Fibroblast of lung (primary cell): ENCODE measurements at regions not wholly inside any gene's neighbourhood (a gene's known extent, or its start where the extent isn't known, plus 50 kb on each side); places are given as distances from the start of the nearest gene placed in this dataset.

Experiments used
- DNase-seq, 2 donors: peaks; one replicate each; pipeline versions ENCODE4 v3.0.0 to v3.0.0-alpha.2; 2010; ENCODE audit warnings: low read depth in 2 of 2
- H2AFZ ChIP-seq: 2 replicates; pipeline ENCODE4 v1.5.1; 2012; ENCODE audit warnings: low read length, control low read depth, inconsistent platforms
- H3K27ac ChIP-seq: 2 replicates; pipeline ENCODE4 v1.5.1; 2011; ENCODE audit warnings: low read length, control low read depth; ENCODE audit not compliant: insufficient read depth
- H3K27me3 ChIP-seq: 2 replicates; pipeline ENCODE4 v1.5.1; 2011; ENCODE audit warnings: mild to moderate bottlenecking, low read length; ENCODE audit not compliant: control insufficient read depth, insufficient read depth
- H3K36me3 ChIP-seq: 2 replicates; pipeline ENCODE4 v1.5.1; 2011; ENCODE audit warnings: low read length; ENCODE audit not compliant: control insufficient read depth, insufficient read depth
- H3K4me1 ChIP-seq: 2 replicates; pipeline ENCODE4 v1.5.1; 2011; ENCODE audit warnings: low read length; ENCODE audit not compliant: control insufficient read depth, insufficient read depth; ENCODE audit errors: extremely low read depth
- H3K4me2 ChIP-seq: 2 replicates; pipeline ENCODE4 v1.5.1; 2011; ENCODE audit warnings: low read length, control low read depth; ENCODE audit not compliant: insufficient read depth; ENCODE audit errors: extremely low read depth
- H3K4me3 ChIP-seq, 4 experiments: fragments of 200-600 bp in 1 of 4; sonication (generic) in 1 of 4; replicated peaks in 1 of 4; 2 replicates each; pipeline ENCODE4 v1.5.1; 2011 to 2016; ENCODE audit warnings: low read length in 4 of 4, low read depth in 3 of 4, mild to moderate bottlenecking in 3 of 4, control low read depth in 2 of 4, inconsistent platforms in 1 of 4, mixed read lengths in 1 of 4; ENCODE audit not compliant: insufficient read depth in 1 of 4; ENCODE audit errors: control extremely low read depth in 1 of 4
- H3K79me2 ChIP-seq: 2 replicates; pipeline ENCODE4 v1.5.1; 2012; ENCODE audit warnings: mild to moderate bottlenecking, low read length, inconsistent platforms; ENCODE audit not compliant: control insufficient read depth, insufficient read depth
- H3K9ac ChIP-seq: 2 replicates; pipeline ENCODE4 v1.5.1; 2011; ENCODE audit warnings: mild to moderate bottlenecking, low read length, control low read depth; ENCODE audit not compliant: insufficient read depth
- H3K9me3 ChIP-seq: 2 replicates; pipeline ENCODE4 v1.5.1; 2012; ENCODE audit warnings: low read depth, low read length; ENCODE audit not compliant: control insufficient read depth, insufficient read depth
- H4K20me1 ChIP-seq: 2 replicates; pipeline ENCODE4 v1.5.1; 2011; ENCODE audit warnings: low read length; ENCODE audit not compliant: control insufficient read depth, insufficient read depth; ENCODE audit errors: extremely low read depth
- CTCF ChIP-seq, 2 donors: IDR thresholded peaks in 1 of 2; conservative IDR thresholded peaks in 1 of 2; 1 replicate in 1 of 2; 2 replicates in 1 of 2; pipeline ENCODE4 v1.5.1; 2011 to 2012; ENCODE audit warnings: low read length in 2 of 2, control low read depth in 1 of 2, inconsistent platforms in 1 of 2, low read depth in 1 of 2, mild to moderate bottlenecking in 1 of 2
- EZH2 ChIP-seq: IDR thresholded peaks from 2 replicates; pipeline ENCODE4 v1.5.1; 2012; ENCODE audit warnings: low read length, control low read depth, mild to moderate bottlenecking; ENCODE audit errors: missing control alignments

- TF ChIP-seq EZH2 (no peak), CTCF (conservative IDR thresholded peaks at IDR 0.05 in 1 of 2, IDR thresholded peaks at IDR 0.05 in 1 of 2; ENCODE audit: low read depth in 1 of 2, low read length in 2 of 2) (no peak)
- no peaks in the 10 kb centered on the region for H3K9me3 ChIP-seq
- H3K9ac ChIP-seq, result no peak overlapping the region
- H3K4me2 ChIP-seq, result no peak overlapping the region
- H3K36me3 ChIP-seq, result no peaks in the 10 kb centered on the region
- no peaks in the 10 kb centered on the region for H3K79me2 ChIP-seq
- H2AFZ ChIP-seq, result no peak overlapping the region
- no peaks in the 10 kb centered on the region for H3K27me3 ChIP-seq
- no peak overlapping the region for H3K4me3 ChIP-seq
- no peaks in the 10 kb centered on the region for H4K20me1 ChIP-seq
- H3K27ac ChIP-seq, result no peak overlapping the region
- no peak for DNase-seq
- H3K4me1 ChIP-seq, result no peaks in the 10 kb centered on the region
Measured at GRCh38 chr13:63455938-63456337, 2040.3 kb upstream of the PCDH20 start.

DNA sequence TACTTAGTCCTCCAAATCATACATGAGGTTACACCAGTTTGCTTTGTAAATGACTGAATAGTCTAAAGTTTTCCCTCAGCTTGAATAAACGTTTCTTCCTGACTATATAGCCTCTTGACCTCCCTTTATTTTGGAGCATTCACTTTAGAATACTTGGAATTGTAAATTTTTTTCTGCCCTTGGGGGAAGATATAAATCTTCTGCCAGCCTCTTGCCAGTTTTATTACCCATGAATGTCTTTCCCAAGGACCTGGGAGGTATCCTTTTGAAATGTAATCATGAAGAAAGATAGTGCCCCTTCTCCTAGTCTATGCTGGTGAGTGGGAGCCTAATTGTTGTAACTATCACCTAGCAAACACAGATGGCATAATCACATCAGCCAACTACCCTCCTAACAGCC is 2033.9 kb upstream of the PCDH20 start:
- no peak overlapping the region for H3K27ac ChIP-seq
- no peak overlapping the region for H3K4me2 ChIP-seq
- H3K4me3 ChIP-seq, result no peak overlapping the region
- H3K79me2 ChIP-seq, result no peaks in the 10 kb centered on the region
- no peaks in the 10 kb centered on the region for H3K4me1 ChIP-seq
- no peak overlapping the region for H3K9ac ChIP-seq
- TF ChIP-seq EZH2 (no peak), CTCF (conservative IDR thresholded peaks at IDR 0.05 in 1 of 2, IDR thresholded peaks at IDR 0.05 in 1 of 2; ENCODE audit: low read depth in 1 of 2, low read length in 2 of 2) (no peak)
- H3K9me3 ChIP-seq, result no peaks in the 10 kb centered on the region
- no peak overlapping the region for H2AFZ ChIP-seq
- no peak for DNase-seq
- no peaks in the 10 kb centered on the region for H3K36me3 ChIP-seq
- H4K20me1 ChIP-seq, result no peaks in the 10 kb centered on the region
- no peaks in the 10 kb centered on the region for H3K27me3 ChIP-seq

DNA sequence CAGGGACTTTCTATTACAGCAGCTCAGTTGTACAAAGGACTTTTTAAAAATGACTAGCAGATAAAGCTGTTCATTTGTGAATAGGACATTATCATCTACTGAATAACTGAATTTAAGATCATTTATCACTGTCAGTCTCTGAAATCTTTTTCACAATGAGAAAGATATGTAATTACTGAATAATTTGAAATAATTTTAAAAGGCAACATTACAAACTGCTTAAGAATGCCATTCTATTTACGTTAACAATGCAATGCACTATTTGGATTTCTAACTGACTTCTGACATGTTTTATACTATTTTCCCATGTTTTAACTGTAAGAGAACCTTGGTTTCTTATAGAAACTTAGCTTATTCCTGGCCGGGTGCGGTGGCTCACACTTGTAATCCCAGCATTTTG is 2033.0 kb upstream of the PCDH20 start:
- no peak overlapping the region for H3K27ac ChIP-seq
- peak; percentile 5 to 16 for DNase-seq
- no peaks in the 10 kb centered on the region for H3K79me2 ChIP-seq
- no peaks in the 10 kb centered on the region for H3K36me3 ChIP-seq
- H3K27me3 ChIP-seq, result no peaks in the 10 kb centered on the region
- H2AFZ ChIP-seq, result no peak overlapping the region
- no peak overlapping the region for H3K4me3 ChIP-seq
- no peak overlapping the region for H3K9ac ChIP-seq
- TF ChIP-seq CTCF (conservative IDR thresholded peaks at IDR 0.05 in 1 of 2, IDR thresholded peaks at IDR 0.05 in 1 of 2; ENCODE audit: low read depth in 1 of 2, low read length in 2 of 2) (no peak), EZH2 (no peak)
- H3K4me2 ChIP-seq, result no peak overlapping the region
- H3K9me3 ChIP-seq, result no peaks in the 10 kb centered on the region
- no peaks in the 10 kb centered on the region for H4K20me1 ChIP-seq
- H3K4me1 ChIP-seq, result no peaks in the 10 kb centered on the region
